Mammary epithelial cell (primary cell): ENCODE measurements at regions not wholly inside any gene's neighbourhood (a gene's known extent, or its start where the extent isn't known, plus 50 kb on each side); places are given as distances from the start of the nearest gene placed in this dataset.
"Not testable (repeated sequence)": the region's sequence is repeated elsewhere in the genome, so short reads cannot be mapped to it uniquely, and the experiment has no call there.

Experiments
- CTCF ChIP-seq, 2 donors: IDR thresholded peaks in 1 of 2; conservative IDR thresholded peaks in 1 of 2; 2 replicates each; pipeline ENCODE4 v1.5.1; 2011 to 2012; ENCODE audit warnings: inconsistent platforms in 2 of 2, low read length in 2 of 2, mild to moderate bottlenecking in 2 of 2, control low read depth in 1 of 2, low read depth in 1 of 2; ENCODE audit not compliant: insufficient read depth in 1 of 2; ENCODE audit errors: extremely low read depth in 1 of 2
- EZH2 ChIP-seq: IDR thresholded peaks from 2 replicates; pipeline ENCODE4 v1.6.1; 2012; ENCODE audit warnings: low read length, inconsistent platforms, borderline replicate concordance

- TF ChIP-seq CTCF (conservative IDR thresholded peaks at IDR 0.05 in 1 of 2, IDR thresholded peaks at IDR 0.05 in 1 of 2; ENCODE audit: extremely low read depth in 1 of 2, insufficient read depth in 1 of 2, low read depth in 1 of 2, low read length in 2 of 2); EZH2: not testable (repeated sequence)
Measured at GRCh38 chr5:26325432-26325831, 713.0 kb downstream of the CDH9 start.
